VCaP (cell line): ENCODE measurements at regions not wholly inside any gene's neighbourhood (a gene's known extent, or its start where the extent isn't known, plus 50 kb on each side); places are given as distances from the start of the nearest gene placed in this dataset.

Source experiments
- H3K27ac ChIP-seq: fragments of 450-650 bp; 2 replicates; pipeline ENCODE4 v1.5.1; 2017
- CTCF ChIP-seq: fragments of 450-650 bp; conservative IDR thresholded peaks from 2 replicates; pipeline ENCODE4 v1.5.1; 2017; ENCODE audit warnings: mild to moderate bottlenecking, moderate library complexity

GRCh38 chr5:179485845-179486575 lies 64.3 kb upstream of the RUFY1 start:
- TF ChIP-seq CTCF, result no peak
- no peak overlapping the region for H3K27ac ChIP-seq

GRCh38 chr5:179484761-179485160 lies 65.6 kb upstream of the RUFY1 start:
- no peak for TF ChIP-seq CTCF
- no peak overlapping the region for H3K27ac ChIP-seq

GRCh38 chr5:179484201-179484600 lies 66.2 kb upstream of the RUFY1 start:
- TF ChIP-seq CTCF, result no peak
- no peak overlapping the region for H3K27ac ChIP-seq

- TF ChIP-seq CTCF, result no peak
- no peak overlapping the region for H3K27ac ChIP-seq
Measured at GRCh38 chr5:179478624-179479023, 71.7 kb upstream of the RUFY1 start.

- TF ChIP-seq CTCF, result no peak
- H3K27ac ChIP-seq, result no peak overlapping the region
Measured at GRCh38 chr5:179475208-179475751, 75.1 kb upstream of the RUFY1 start.

- no peak for TF ChIP-seq CTCF
- H3K27ac ChIP-seq, result no peak overlapping the region
Measured at GRCh38 chr5:179472641-179473040, 77.7 kb upstream of the RUFY1 start.

- no peak for TF ChIP-seq CTCF
- H3K27ac ChIP-seq, result no peak overlapping the region
Measured at GRCh38 chr5:179472174-179472573, 78.2 kb upstream of the RUFY1 start.
